OCI-LY7 (cell line): ENCODE measurements at regions not wholly inside any gene's neighbourhood (a gene's known extent, or its start where the extent isn't known, plus 50 kb on each side); places are given as distances from the start of the nearest gene placed in this dataset.
A peak's percentile ranks its signal among the peaks of the same experiment; 100 is the strongest.

Source experiments
- BruUV-seq: library from RNA; stranded (reverse); fragments of 400-500 nt; replicated peaks from 2 replicates; lab custom pipeline; 2021; lab: Mats Ljungman, UMichigan
- CTCF ChIA-PET: fragments of 300-600 bp; sonication (Branson Sonifier 250); formaldehyde crosslinking; loops from one replicate; lab custom pipeline; 2022; ENCODE audit warnings: antibody characterized with exemption; ENCODE audit not compliant: unreplicated experiment; lab: Charles Lee
- POLR2A ChIA-PET: fragments of 300-600 bp; sonication (Branson Sonifier 250); formaldehyde crosslinking; loops from one replicate; lab custom pipeline; 2022; ENCODE audit warnings: antibody characterized with exemption; lab: Charles Lee
- DNase-seq: peaks from one replicate; pipeline ENCODE4 v3.0.0-alpha.2; 2015; ENCODE audit warnings: low spot score
- H2AFZ ChIP-seq: fragments of 200-600 bp; sonication (generic), shearing (Covaris generic); 2 replicates; pipeline ENCODE4 v1.6.1; 2014; ENCODE audit warnings: mild to moderate bottlenecking, antibody characterized with exemption, low read length, moderate library complexity
- H3K27ac ChIP-seq: fragments of 200-600 bp; sonication (generic); 2 replicates; pipeline ENCODE4 v1.5.1; 2014; ENCODE audit warnings: mixed run types, low read depth, mild to moderate bottlenecking, moderate library complexity, low read length, inconsistent platforms; ENCODE audit not compliant: poor library complexity, severe bottlenecking
- H3K36me3 ChIP-seq: fragments of 200-600 bp; sonication (generic); 2 replicates; pipeline ENCODE4 v1.6.1; 2014; ENCODE audit warnings: mild to moderate bottlenecking, antibody characterized with exemption, low read length, moderate library complexity, mixed read lengths; ENCODE audit not compliant: insufficient read depth
- H3K4me1 ChIP-seq: fragments of 200-600 bp; sonication (generic); 2 replicates; pipeline ENCODE4 v1.5.1; 2014; ENCODE audit warnings: mild to moderate bottlenecking, low read length; ENCODE audit not compliant: insufficient read depth, poor library complexity, severe bottlenecking
- H3K4me2 ChIP-seq: fragments of 200-600 bp; sonication (generic); 2 replicates; pipeline ENCODE4 v1.6.1; 2014; ENCODE audit warnings: mild to moderate bottlenecking, low read length
- H3K4me3 ChIP-seq: fragments of 200-600 bp; sonication (generic); 2 replicates; pipeline ENCODE4 v1.5.1; 2014; ENCODE audit warnings: mild to moderate bottlenecking, low read depth, low read length; ENCODE audit not compliant: poor library complexity, severe bottlenecking
- H3K79me2 ChIP-seq: fragments of 200-600 bp; sonication (generic); 2 replicates; pipeline ENCODE4 v1.6.1; 2016; ENCODE audit warnings: low read depth, mild to moderate bottlenecking, low read length, moderate library complexity, mixed read lengths; ENCODE audit not compliant: insufficient read depth
- H3K9me2 ChIP-seq: fragments of 200-600 bp; sonication (generic); 2 replicates; pipeline ENCODE4 v1.6.1; 2016; ENCODE audit warnings: mild to moderate bottlenecking, low read length, mixed read lengths; ENCODE audit not compliant: insufficient read depth
- H3K9me3 ChIP-seq: fragments of 200-600 bp; sonication (generic); 2 replicates; pipeline ENCODE4 v1.6.1; 2014; ENCODE audit warnings: mild to moderate bottlenecking, mixed run types, low read length, mixed read lengths
- H4K20me1 ChIP-seq: fragments of 200-600 bp; sonication (generic); 2 replicates; pipeline ENCODE4 v1.6.1; 2014; ENCODE audit warnings: mild to moderate bottlenecking, antibody characterized with exemption, low read length, moderate library complexity, mixed read lengths; ENCODE audit not compliant: insufficient read depth
- CTCF ChIP-seq: fragments of 200-600 bp; sonication (generic); conservative IDR thresholded peaks from 2 replicates; pipeline ENCODE4 v1.5.1; 2014; ENCODE audit warnings: mild to moderate bottlenecking, antibody characterized with exemption, low read length, moderate library complexity, mixed read lengths
- EZH2phosphoT487 ChIP-seq: fragments of 200-600 bp; sonication (generic); IDR thresholded peaks from 2 replicates; pipeline ENCODE4 v1.6.1; 2018; ENCODE audit warnings: low read depth, borderline replicate concordance, mild to moderate bottlenecking, mixed run types, antibody characterized with exemption, low read length, moderate library complexity, mixed read lengths
- intact Hi-C: fragments of 100-400 bp; cut with micrococcal nuclease; formaldehyde crosslinking; loops from one replicate; pipeline ENCODE4 v1.10.0; 2022; ENCODE audit not compliant: unreplicated experiment

GRCh38 chr4:137032222-137032621, 500.1 kb downstream of the PCDH18 start:
- Histone ChIP-seq H3K9me3 (no peaks in the 10 kb centered on the region), H3K36me3 (no peaks in the 10 kb centered on the region), H3K4me3 (no peak overlapping the region), H3K79me2 (no peaks in the 10 kb centered on the region), H3K4me2 (no peak overlapping the region), H2AFZ (no peak overlapping the region), H3K4me1 (no peaks in the 10 kb centered on the region), H4K20me1 (no peaks in the 10 kb centered on the region), H3K9me2 (no peaks in the 10 kb centered on the region), H3K27ac (no peak overlapping the region)
- DNase-seq: peak; percentile 17
- ChIA-PET POLR2A (no interaction called here), CTCF (no interaction called here)
- no TSS peak for BruUV-seq
- intact Hi-C loops: no loop called here
- TF ChIP-seq CTCF: no peak
- TF ChIP-seq EZH2phosphoT487: no peak

- BruUV-seq: no TSS peak
- Histone ChIP-seq H3K4me2 (no peak overlapping the region), H3K36me3 (no peaks in the 10 kb centered on the region), H3K9me2 (no peaks in the 10 kb centered on the region), H3K4me3 (no peak overlapping the region), H4K20me1 (no peaks in the 10 kb centered on the region), H2AFZ (no peak overlapping the region), H3K79me2 (no peaks in the 10 kb centered on the region), H3K9me3 (no peaks in the 10 kb centered on the region), H3K4me1 (no peaks in the 10 kb centered on the region), H3K27ac (no peak overlapping the region)
- DNase-seq: no peak
- ChIA-PET CTCF (no interaction called here), POLR2A (no interaction called here)
- TF ChIP-seq EZH2phosphoT487 (no peak), CTCF (no peak)
- intact Hi-C loops: no loop called here
These were observed 503.3 kb downstream of the PCDH18 start for GRCh38 chr4:137029026-137029425.

- no TSS peak for BruUV-seq
- H3K27ac ChIP-seq: no peak overlapping the region
- TF ChIP-seq EZH2phosphoT487 (no peak), CTCF (no peak)
- H4K20me1 ChIP-seq: no peaks in the 10 kb centered on the region
- no peaks in the 10 kb centered on the region for H3K4me1 ChIP-seq
- ChIA-PET CTCF (no interaction called here), POLR2A (no interaction called here)
- H3K9me3 ChIP-seq: no peaks in the 10 kb centered on the region
- no peak for DNase-seq
- H3K4me3 ChIP-seq: no peak overlapping the region
- no peaks in the 10 kb centered on the region for H3K9me2 ChIP-seq
- no peaks in the 10 kb centered on the region for H3K79me2 ChIP-seq
- H2AFZ ChIP-seq: no peak overlapping the region; the same call in 1 of the 2 replicates
- H3K4me2 ChIP-seq: no peak overlapping the region
- intact Hi-C loops: no loop called here
- H3K36me3 ChIP-seq: no peaks in the 10 kb centered on the region
These were observed 506.7 kb downstream of the PCDH18 start for GRCh38 chr4:137025484-137026059.
